ENCODE measurements at regions not wholly inside any gene's neighbourhood (a gene's known extent, or its start where the extent isn't known, plus 50 kb on each side); places are given as distances from the start of the nearest gene placed in this dataset.

- Histone ChIP-seq H3K4me3 (no peak overlapping the region), H3K27me3 (replicated peaks; ENCODE audit: insufficient read depth) (no peaks in the 10 kb centered on the region), H3K27ac (no peak overlapping the region), H3K36me3 (no peaks in the 10 kb centered on the region), H3K9me3 (peaks cover 5% of the 10 kb centered on the region), H3K4me1 (ENCODE audit: control insufficient read depth in 1 of 2, low read depth in 2 of 2) (no peaks in the 10 kb centered on the region)
- ATAC-seq (ENCODE audit: insufficient number of reproducible peaks, low FRiP score, low read depth) = no peak
- TF ChIP-seq CTCF (IDR thresholded peaks at IDR 0.05) = no peak
- no peak for DNase-seq (ENCODE audit: low spot score)
These were observed 97.8 kb upstream of the PPP2R2D start for GRCh38 chr10:131802996-131803395.

- ATAC-seq (ENCODE audit: insufficient number of reproducible peaks, low FRiP score, low read depth) (no peak), DNase-seq (ENCODE audit: low spot score) (no peak)
- Histone ChIP-seq H3K4me3 (no peak overlapping the region), H3K36me3 (no peaks in the 10 kb centered on the region), H3K4me1 (ENCODE audit: control insufficient read depth in 1 of 2, low read depth in 2 of 2) (no peaks in the 10 kb centered on the region), H3K9me3 (peaks cover 5% of the 10 kb centered on the region), H3K27ac (no peak overlapping the region), H3K27me3 (replicated peaks; ENCODE audit: insufficient read depth) (no peaks in the 10 kb centered on the region)
- TF ChIP-seq CTCF (IDR thresholded peaks at IDR 0.05) = no peak
These were observed 96.9 kb upstream of the PPP2R2D start for GRCh38 chr10:131803860-131804425.

- peaks cover under 1% of the 10 kb centered on the region for H3K9me3 ChIP-seq
These were observed 96.1 kb upstream of the PPP2R2D start for GRCh38 chr10:131804551-131805295.

GRCh38 chr10:131805696-131806095, 95.1 kb upstream of the PPP2R2D start:
- no peak for ATAC-seq (ENCODE audit: insufficient number of reproducible peaks, low FRiP score, low read depth)
- DNase-seq (ENCODE audit: low spot score) = no peak
- no peak for TF ChIP-seq CTCF (IDR thresholded peaks at IDR 0.05)
- no peak overlapping the region for H3K4me3 ChIP-seq
- H3K27me3 ChIP-seq (replicated peaks; ENCODE audit: insufficient read depth) = no peaks in the 10 kb centered on the region
- no peaks in the 10 kb centered on the region for H3K36me3 ChIP-seq
- H3K27ac ChIP-seq = no peak overlapping the region
- H3K9me3 ChIP-seq = no peaks in the 10 kb centered on the region
- H3K4me1 ChIP-seq (ENCODE audit: control insufficient read depth in 1 of 2, low read depth in 2 of 2) = no peaks in the 10 kb centered on the region

More at GRCh38 chr10:131804551-131805295, 96.1 kb upstream of the PPP2R2D start:
- ATAC-seq (ENCODE audit: insufficient number of reproducible peaks, low FRiP score, low read depth) = no peak
- no peak overlapping the region for H3K27ac ChIP-seq
- no peak for DNase-seq (ENCODE audit: low spot score)
- H3K4me3 ChIP-seq = no peak overlapping the region
- H3K36me3 ChIP-seq = no peaks in the 10 kb centered on the region
- no peaks in the 10 kb centered on the region for H3K27me3 ChIP-seq (replicated peaks; ENCODE audit: insufficient read depth)
- no peaks in the 10 kb centered on the region for H3K4me1 ChIP-seq (ENCODE audit: control insufficient read depth in 1 of 2, low read depth in 2 of 2)
- no peak for TF ChIP-seq CTCF (IDR thresholded peaks at IDR 0.05)

GRCh38 chr10:131806146-131806545, 94.7 kb upstream of the PPP2R2D start:
- H3K4me1 ChIP-seq (ENCODE audit: control insufficient read depth in 1 of 2, low read depth in 2 of 2) = no peaks in the 10 kb centered on the region
- no peaks in the 10 kb centered on the region for H3K9me3 ChIP-seq
- no peaks in the 10 kb centered on the region for H3K27me3 ChIP-seq (replicated peaks; ENCODE audit: insufficient read depth)
- no peak for TF ChIP-seq CTCF (IDR thresholded peaks at IDR 0.05)
- no peaks in the 10 kb centered on the region for H3K36me3 ChIP-seq
- ATAC-seq (ENCODE audit: insufficient number of reproducible peaks, low FRiP score, low read depth) (no peak), DNase-seq (ENCODE audit: low spot score) (no peak)
- H3K4me3 ChIP-seq = no peak overlapping the region
- H3K27ac ChIP-seq = no peak overlapping the region

Measured in thoracic aorta (tissue), 2 donors.